Breast epithelium (tissue), 3 donors: ENCODE measurements at regions not wholly inside any gene's neighbourhood (a gene's known extent, or its start where the extent isn't known, plus 50 kb on each side); places are given as distances from the start of the nearest gene placed in this dataset.

Experiments
- CTCF ChIP-seq, 3 donors: fragments of 450-650 bp; IDR thresholded peaks; one replicate each; pipeline ENCODE4 v1.5.1; 2016 to 2017; ENCODE audit warnings: antibody characterized with exemption in 3 of 3, mild to moderate bottlenecking in 3 of 3, moderate library complexity in 3 of 3
- POLR2A ChIP-seq: fragments of 450-650 bp; IDR thresholded peaks from one replicate; pipeline ENCODE4 v1.6.1; 2016; ENCODE audit warnings: antibody characterized with exemption, mild to moderate bottlenecking, moderate library complexity

GRCh38 chr11:116426761-116427160 lies 346.0 kb downstream of the BUD13 start:
- TF ChIP-seq CTCF (IDR thresholded peaks at IDR 0.05) (no peak), POLR2A (no peak)
